NB4 (cell line): ENCODE measurements at regions not wholly inside any gene's neighbourhood (a gene's known extent, or its start where the extent isn't known, plus 50 kb on each side); places are given as distances from the start of the nearest gene placed in this dataset.

ENCODE experiments used
- POLR2A ChIP-seq: IDR thresholded peaks from 2 replicates; pipeline ENCODE4 v1.6.1; 2011; ENCODE audit warnings: mild to moderate bottlenecking; ENCODE audit not compliant: insufficient read length; ENCODE audit errors: extremely low read depth
- TF ChIP-seq, protein P1 (sequence below): IDR thresholded peaks from one replicate; pipeline ENCODE4 v1.5.1; 2012; ENCODE audit warnings: low read depth, low read length
- TF ChIP-seq, protein P2 (sequence below): IDR thresholded peaks from 2 replicates; pipeline ENCODE4 v1.6.1; 2011; ENCODE audit warnings: low read depth, low read length

DNA sequence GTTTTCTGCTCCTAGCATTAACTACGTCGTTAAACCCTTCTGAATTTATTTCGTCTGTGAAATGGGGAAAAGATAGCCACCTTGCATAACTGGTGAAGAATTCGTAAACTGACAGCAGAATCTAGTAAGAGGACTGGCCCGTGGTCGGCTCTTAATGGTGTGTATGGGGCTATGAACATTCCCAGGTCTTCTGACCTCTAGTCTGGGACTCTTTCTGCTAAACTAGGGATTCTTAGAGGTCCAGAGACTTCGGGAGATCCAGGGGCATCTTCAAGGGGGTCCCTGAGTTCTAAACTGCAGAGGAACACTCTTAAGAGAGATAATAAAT lies 231.1 kb upstream of the SERP2 start:
- TF ChIP-seq, protein P1, sequence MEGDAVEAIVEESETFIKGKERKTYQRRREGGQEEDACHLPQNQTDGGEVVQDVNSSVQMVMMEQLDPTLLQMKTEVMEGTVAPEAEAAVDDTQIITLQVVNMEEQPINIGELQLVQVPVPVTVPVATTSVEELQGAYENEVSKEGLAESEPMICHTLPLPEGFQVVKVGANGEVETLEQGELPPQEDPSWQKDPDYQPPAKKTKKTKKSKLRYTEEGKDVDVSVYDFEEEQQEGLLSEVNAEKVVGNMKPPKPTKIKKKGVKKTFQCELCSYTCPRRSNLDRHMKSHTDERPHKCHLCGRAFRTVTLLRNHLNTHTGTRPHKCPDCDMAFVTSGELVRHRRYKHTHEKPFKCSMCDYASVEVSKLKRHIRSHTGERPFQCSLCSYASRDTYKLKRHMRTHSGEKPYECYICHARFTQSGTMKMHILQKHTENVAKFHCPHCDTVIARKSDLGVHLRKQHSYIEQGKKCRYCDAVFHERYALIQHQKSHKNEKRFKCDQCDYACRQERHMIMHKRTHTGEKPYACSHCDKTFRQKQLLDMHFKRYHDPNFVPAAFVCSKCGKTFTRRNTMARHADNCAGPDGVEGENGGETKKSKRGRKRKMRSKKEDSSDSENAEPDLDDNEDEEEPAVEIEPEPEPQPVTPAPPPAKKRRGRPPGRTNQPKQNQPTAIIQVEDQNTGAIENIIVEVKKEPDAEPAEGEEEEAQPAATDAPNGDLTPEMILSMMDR, result no peak
- no peak for TF ChIP-seq POLR2A
- TF ChIP-seq, protein P2, sequence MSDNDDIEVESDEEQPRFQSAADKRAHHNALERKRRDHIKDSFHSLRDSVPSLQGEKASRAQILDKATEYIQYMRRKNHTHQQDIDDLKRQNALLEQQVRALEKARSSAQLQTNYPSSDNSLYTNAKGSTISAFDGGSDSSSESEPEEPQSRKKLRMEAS, result no peak
